ENCODE measurements at regions not wholly inside any gene's neighbourhood (a gene's known extent, or its start where the extent isn't known, plus 50 kb on each side); places are given as distances from the start of the nearest gene placed in this dataset.

DNA sequence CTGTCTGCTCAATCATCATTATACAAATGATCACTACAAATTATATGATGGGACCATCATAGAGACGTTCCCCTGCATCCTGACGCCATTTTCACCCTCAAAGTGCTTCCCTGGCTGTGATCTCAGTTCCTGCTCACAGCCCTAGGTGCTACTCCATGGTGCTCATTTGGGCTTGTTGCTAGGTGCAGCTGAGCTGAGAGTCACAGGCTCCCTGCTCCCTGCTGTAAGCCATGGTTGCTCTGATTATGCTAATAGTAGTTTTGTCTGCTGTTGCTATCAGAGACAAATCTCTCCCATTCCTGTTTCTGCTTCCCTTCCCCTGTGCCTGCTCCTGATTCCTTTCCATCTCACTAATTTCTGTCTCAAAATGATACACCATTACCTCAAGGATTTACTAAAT lies 474.3 kb downstream of the METTL15 start:
- TF ChIP-seq EZH2 (IDR thresholded peaks at IDR 0.05; ENCODE audit: insufficient read depth, poor library complexity, severe bottlenecking) (no peak), EZH2phosphoT487 (IDR thresholded peaks at IDR 0.05; ENCODE audit: insufficient read depth, low read depth) (no peak)
